Muscle layer of colon (tissue), 2 donors: ENCODE measurements at regions not wholly inside any gene's neighbourhood (a gene's known extent, or its start where the extent isn't known, plus 50 kb on each side); places are given as distances from the start of the nearest gene placed in this dataset.

ENCODE experiments used
- H3K27ac ChIP-seq: one replicate; pipeline ENCODE4 v1.7.0; 2013; ENCODE audit warnings: low read depth, mild to moderate bottlenecking, low read length, moderate library complexity
- H3K27me3 ChIP-seq, 2 donors: one replicate each; pipeline ENCODE4 v1.7.0; 2013; ENCODE audit warnings: low read length in 2 of 2, mild to moderate bottlenecking in 2 of 2; ENCODE audit not compliant: insufficient read depth in 2 of 2, control insufficient read depth in 1 of 2
- H3K36me3 ChIP-seq: one replicate; pipeline ENCODE4 v1.7.0; 2013; ENCODE audit warnings: mild to moderate bottlenecking, low read length; ENCODE audit not compliant: insufficient read depth
- H3K4me1 ChIP-seq: one replicate; pipeline ENCODE4 v1.7.0; 2013; ENCODE audit warnings: mild to moderate bottlenecking, low read length; ENCODE audit not compliant: insufficient read depth
- H3K4me3 ChIP-seq, 2 donors: one replicate each; pipeline ENCODE4 v1.7.0; 2013; ENCODE audit warnings: low read length in 2 of 2, low read depth in 1 of 2, mild to moderate bottlenecking in 1 of 2, moderate library complexity in 1 of 2
- H3K9ac ChIP-seq: one replicate; pipeline ENCODE4 v1.7.0; 2013; ENCODE audit warnings: low read length
- H3K9me3 ChIP-seq: one replicate; pipeline ENCODE4 v1.7.0; 2013; ENCODE audit warnings: mild to moderate bottlenecking, low read length
- donor health status: abdominal sarcoma.
- donor health status: Adenocarcinoma of cecum.

DNA sequence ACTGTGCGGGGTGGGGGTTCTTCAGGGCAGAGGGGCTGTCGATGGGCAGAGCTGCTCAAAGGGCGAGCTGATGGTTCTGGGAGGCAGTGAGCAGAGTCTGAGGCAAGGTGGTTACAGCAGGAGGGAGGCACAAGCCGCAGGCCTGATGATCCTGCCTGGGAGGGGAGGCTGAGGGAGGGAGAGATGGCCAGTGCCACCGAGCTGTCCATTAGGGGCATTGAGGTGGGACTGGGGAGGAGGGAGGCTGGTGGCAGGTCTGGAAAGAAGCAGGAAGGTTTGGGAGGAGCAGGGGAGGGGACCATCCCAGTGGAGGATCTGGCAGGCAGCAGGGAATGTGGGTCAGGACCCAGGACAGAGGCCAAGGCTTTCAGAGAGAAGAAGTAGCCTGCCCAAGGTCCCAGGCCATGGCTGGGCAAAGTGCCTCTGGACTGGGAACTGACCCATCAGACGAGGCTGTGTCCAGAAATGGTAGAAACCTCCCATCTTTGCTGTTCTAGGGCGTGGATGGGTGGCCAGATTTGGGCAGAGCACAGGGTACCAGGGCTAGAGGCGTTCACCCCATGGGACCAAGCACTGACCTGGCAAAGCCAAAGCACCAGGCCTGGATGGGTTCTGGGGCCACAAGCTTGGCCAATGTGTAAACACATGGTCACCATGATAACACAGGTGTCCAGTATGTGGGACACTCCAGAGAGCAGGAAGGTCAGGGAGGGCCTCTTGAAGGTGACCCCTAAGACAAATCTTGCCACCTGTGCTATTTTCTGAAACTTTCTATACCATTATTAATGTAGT is 55.5 kb downstream of the INHBB start:
- Histone ChIP-seq H3K27me3 (no peaks in the 10 kb centered on the region), H3K9me3 (no peaks in the 10 kb centered on the region), H3K4me3 (no peak overlapping the region), H3K4me1 (no peaks in the 10 kb centered on the region), H3K9ac (no peak overlapping the region), H3K27ac (no peak overlapping the region), H3K36me3 (no peaks in the 10 kb centered on the region)

DNA sequence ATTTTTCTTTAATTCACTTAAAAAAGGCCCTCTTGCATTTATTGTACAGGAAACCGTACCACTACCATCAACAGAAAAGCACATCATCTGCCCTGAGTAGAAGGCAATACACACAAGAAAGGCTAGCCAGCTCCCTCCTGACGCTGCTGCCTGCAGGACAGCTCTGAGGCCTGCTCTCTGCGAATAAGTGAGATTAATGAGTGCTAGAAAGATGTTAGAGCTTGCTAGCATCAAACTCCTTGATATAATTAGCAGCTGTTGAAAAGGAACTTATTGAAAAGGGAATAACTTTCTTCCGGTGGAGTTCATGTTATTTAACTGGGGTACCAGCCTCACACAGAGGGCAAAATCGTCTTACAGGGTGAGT is 56.1 kb downstream of the INHBB start:
- Histone ChIP-seq H3K27ac (no peak overlapping the region), H3K36me3 (no peaks in the 10 kb centered on the region), H3K27me3 (no peaks in the 10 kb centered on the region), H3K4me3 (no peak overlapping the region), H3K9me3 (no peaks in the 10 kb centered on the region), H3K4me1 (no peaks in the 10 kb centered on the region), H3K9ac (no peak overlapping the region)

DNA sequence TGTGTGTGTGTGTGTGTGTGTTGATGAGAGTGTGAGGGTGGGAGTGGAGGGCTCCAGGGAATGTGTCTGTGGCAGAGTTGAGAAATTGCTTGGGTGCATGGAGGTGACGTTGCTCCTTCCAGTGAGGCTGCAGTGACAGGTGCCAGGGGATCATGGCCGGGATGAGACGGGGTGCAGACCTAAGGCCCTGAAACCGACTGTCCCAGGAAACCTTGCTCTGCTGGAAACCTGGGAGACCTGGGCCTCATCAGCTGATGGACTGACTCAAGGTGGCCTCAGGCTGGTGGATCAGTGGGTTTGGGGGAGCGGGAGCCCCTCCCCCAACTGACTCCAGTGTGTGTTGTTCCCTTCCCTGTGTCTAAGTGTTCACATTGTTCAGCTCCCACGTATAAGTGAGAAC is 56.6 kb downstream of the INHBB start:
- H3K27ac ChIP-seq, result no peak overlapping the region
- no peaks in the 10 kb centered on the region for H3K36me3 ChIP-seq
- no peaks in the 10 kb centered on the region for H3K4me1 ChIP-seq
- H3K9me3 ChIP-seq, result no peaks in the 10 kb centered on the region
- H3K4me3 ChIP-seq, result no peak overlapping the region
- no peaks in the 10 kb centered on the region for H3K27me3 ChIP-seq
- H3K9ac ChIP-seq, result no peak overlapping the region

DNA sequence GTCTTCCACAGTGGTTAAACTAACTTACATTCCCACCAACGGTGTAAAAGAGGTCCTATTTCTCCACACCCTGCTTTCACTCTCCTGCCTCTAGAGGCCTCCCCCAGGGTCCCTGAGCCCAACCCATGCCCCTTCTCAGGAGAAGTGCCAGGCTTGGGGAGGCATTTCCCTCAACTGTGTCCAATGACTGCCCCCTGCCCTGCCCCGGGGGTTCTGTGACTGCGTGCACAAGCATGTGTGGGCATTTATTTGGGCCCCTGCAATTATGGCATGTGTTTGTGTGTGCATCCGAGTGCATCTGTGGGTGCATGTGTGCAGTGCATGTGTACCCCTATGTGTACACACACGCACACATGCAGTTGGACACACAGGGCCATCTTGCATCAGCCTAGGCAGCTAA is 57.3 kb downstream of the INHBB start:
- Histone ChIP-seq H3K4me1 (no peaks in the 10 kb centered on the region), H3K27me3 (no peaks in the 10 kb centered on the region), H3K36me3 (no peaks in the 10 kb centered on the region), H3K4me3 (no peak overlapping the region), H3K9me3 (no peaks in the 10 kb centered on the region), H3K27ac (no peak overlapping the region), H3K9ac (no peak overlapping the region)

DNA sequence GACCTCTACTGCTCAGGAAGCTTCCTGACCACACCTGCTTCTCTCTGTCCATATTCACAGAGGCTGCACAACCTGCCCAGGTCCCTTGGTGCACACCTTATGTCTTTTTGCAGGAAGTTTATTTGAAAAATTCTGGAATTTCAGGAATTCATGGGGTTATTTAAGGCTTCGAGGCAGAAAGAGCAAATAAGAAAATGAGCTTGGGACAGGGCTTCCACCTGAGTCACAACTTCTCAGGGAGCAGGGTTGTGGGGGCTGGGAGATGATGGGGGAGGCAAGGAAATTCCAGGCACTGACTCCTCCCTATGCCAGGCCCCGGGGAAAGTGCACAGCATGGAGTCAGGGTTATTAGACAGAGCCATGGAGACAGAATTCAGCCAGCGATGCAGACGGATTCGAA is 57.7 kb downstream of the INHBB start:
- H3K9ac ChIP-seq, result no peak overlapping the region
- H3K9me3 ChIP-seq, result no peaks in the 10 kb centered on the region
- no peaks in the 10 kb centered on the region for H3K4me1 ChIP-seq
- H3K36me3 ChIP-seq, result no peaks in the 10 kb centered on the region
- H3K27ac ChIP-seq, result no peak overlapping the region
- no peak overlapping the region for H3K4me3 ChIP-seq
- no peaks in the 10 kb centered on the region for H3K27me3 ChIP-seq

DNA sequence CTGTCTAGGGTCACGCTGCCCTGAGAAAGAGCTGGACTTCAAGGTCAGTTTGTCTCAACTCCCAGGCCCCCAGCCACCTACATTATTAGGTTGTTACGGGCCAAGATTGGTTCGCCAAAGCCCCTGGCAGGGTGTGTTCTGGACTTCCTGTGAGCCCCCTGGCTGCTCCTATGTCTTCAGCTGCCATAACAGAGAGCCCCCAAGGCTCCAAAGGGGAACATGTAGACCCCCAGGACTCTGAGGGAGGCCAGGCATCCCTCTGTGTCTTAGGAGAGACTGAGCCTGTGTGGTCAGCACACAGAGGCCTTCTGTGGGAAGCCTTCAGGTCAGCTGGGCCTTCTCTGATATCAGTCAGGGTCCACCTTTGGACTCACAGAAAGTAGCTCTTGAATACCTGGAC is 58.3 kb downstream of the INHBB start:
- Histone ChIP-seq H3K36me3 (no peaks in the 10 kb centered on the region), H3K27me3 (no peaks in the 10 kb centered on the region), H3K4me1 (no peaks in the 10 kb centered on the region), H3K9me3 (no peaks in the 10 kb centered on the region), H3K27ac (no peak overlapping the region), H3K9ac (no peak overlapping the region), H3K4me3 (no peak overlapping the region)

DNA sequence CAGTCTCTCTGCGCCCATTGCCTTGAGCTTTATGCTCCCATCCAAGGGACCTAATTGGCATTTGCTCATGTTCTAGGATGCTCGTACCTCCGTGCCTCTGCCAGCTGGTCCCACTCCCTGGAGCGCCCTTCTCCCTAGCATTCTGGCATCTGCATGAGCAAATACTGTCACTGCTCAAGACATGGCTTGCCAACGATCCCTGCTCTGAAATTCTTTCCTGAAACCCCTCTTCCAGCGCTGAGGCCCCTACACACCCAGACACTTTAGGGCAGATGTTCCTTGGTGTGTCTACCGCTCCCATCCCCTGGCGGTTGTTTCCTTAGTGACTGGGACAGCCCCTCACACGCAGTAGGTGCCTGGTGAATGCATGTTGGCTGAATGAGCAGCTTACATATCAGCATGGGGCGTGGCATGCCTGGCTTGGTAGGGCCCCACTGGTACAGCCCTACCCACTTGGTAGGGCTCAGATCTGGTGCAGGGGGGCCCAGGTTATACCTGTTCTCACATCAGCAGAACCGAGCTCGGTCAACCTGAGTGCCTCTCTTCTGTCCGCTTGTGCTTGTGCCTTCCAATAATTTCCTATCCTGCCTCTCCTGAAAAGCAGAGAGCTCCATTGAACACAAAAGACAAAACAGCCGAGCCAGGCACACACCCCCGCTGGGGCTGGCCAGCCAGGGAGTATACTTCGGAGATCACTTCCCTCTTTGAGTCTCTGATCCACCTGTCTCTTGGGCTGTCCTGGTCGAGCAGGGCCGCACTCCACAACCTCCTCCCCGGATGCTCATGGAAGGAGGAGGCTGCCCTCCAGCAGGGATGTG is 59.2 kb downstream of the INHBB start:
- Histone ChIP-seq H3K4me3 (no peak overlapping the region), H3K9ac (no peak overlapping the region), H3K9me3 (peaks cover 6% of the 10 kb centered on the region), H3K27me3 (no peaks in the 10 kb centered on the region), H3K4me1 (no peaks in the 10 kb centered on the region), H3K36me3 (no peaks in the 10 kb centered on the region), H3K27ac (no peak overlapping the region)

DNA sequence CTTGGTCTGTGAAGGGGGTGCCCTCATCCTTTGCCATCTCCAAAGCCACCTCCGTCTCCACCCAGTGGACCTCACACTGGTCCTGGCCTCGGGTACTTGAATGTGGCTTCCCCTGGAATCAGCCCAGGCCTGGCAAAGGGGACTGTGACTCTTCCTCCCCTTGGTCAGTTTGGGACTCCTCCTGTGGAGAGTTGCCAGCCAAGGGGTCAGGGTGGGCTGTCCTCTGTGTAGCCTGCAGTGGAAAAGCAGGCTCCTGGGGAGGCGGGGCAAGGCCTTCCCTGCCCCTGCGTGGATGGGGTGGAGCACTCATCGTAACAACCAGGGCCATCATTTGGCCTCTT is 59.8 kb downstream of the INHBB start:
- Histone ChIP-seq H3K36me3 (no peaks in the 10 kb centered on the region), H3K4me1 (no peaks in the 10 kb centered on the region), H3K4me3 (no peak overlapping the region), H3K9ac (no peak overlapping the region), H3K9me3 (peaks cover 6% of the 10 kb centered on the region), H3K27ac (no peak overlapping the region), H3K27me3 (no peaks in the 10 kb centered on the region)

DNA sequence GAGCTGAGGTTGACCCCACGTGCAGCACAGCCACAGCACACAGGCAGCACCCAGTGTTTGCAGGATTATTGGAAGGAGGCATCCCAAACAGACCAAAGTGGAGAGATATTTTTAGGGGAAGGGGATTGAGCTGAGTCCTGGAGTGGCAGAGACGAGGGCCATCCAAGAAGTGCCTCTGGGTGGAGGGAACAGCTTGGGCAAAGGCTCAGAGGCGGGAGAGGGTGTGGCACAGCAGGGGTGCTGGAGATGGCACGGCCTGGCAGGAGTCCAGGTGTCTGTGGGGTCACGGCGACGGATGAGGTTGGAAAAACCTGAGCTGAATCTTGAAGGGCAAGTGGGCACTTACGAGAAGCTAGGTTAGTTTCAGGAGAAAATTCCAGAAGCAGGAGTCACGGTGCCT is 60.6 kb downstream of the INHBB start:
- no peaks in the 10 kb centered on the region for H3K27me3 ChIP-seq
- H3K4me1 ChIP-seq, result no peaks in the 10 kb centered on the region
- peaks cover 6% of the 10 kb centered on the region for H3K9me3 ChIP-seq
- no peak overlapping the region for H3K27ac ChIP-seq
- H3K36me3 ChIP-seq, result no peaks in the 10 kb centered on the region
- no peak overlapping the region for H3K9ac ChIP-seq
- no peak overlapping the region for H3K4me3 ChIP-seq

DNA sequence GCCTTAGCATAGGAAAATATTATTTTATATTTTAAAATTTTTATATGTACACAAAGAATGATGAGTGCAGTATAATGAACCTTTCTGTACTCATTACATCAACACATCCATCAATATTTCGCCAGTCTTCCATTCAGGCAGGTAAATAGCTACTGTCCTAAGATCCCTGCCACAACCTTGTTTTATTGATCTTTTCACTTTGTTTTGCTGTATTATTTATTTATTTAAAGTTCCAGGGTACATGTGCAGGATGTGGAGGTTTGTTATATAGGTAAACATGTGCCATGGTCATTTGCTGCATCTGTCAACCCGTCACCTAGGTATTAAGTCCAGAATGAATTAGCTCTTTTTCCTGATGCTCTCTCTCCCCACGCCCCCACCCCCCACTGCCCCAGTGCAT is 64.6 kb downstream of the INHBB start:
- Histone ChIP-seq H3K27ac (no peak overlapping the region), H3K9ac (no peak overlapping the region), H3K4me3 (no peak overlapping the region), H3K9me3 (peaks cover 6% of the 10 kb centered on the region), H3K36me3 (no peaks in the 10 kb centered on the region), H3K27me3 (no peaks in the 10 kb centered on the region), H3K4me1 (no peaks in the 10 kb centered on the region)

DNA sequence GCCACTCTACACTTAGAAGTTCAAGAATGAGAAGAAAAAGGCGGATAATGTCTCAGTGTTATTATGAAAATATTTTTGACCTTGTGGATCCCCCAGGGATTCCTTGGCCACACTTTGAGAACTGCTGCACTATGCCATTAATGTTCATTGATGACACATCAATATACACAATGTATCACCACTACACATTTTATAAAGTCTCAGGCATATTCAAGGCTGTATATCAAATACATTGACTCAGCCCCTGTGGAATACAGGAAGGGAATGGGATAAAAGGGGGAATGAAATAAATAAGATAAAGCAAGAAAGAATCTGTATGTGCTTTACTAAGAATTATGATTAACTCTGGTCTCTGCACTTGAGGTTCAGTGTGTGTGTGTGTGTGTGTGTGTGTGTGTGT is 69.1 kb downstream of the INHBB start:
- no peak overlapping the region for H3K4me3 ChIP-seq
- no peaks in the 10 kb centered on the region for H3K27me3 ChIP-seq
- H3K9ac ChIP-seq, result no peak overlapping the region
- no peak overlapping the region for H3K27ac ChIP-seq
- H3K4me1 ChIP-seq, result no peaks in the 10 kb centered on the region
- H3K36me3 ChIP-seq, result no peaks in the 10 kb centered on the region
- no peaks in the 10 kb centered on the region for H3K9me3 ChIP-seq
